Lower leg skin (tissue), 4 donors: ENCODE measurements at regions not wholly inside any gene's neighbourhood (a gene's known extent, or its start where the extent isn't known, plus 50 kb on each side); places are given as distances from the start of the nearest gene placed in this dataset.
"Not testable (repeated sequence)": the region's sequence is repeated elsewhere in the genome, so short reads cannot be mapped to it uniquely, and the experiment has no call there.

ENCODE experiments used
- DNase-seq, 2 donors: peaks; one replicate each; pipeline ENCODE4 v3.0.0-alpha.2; 2019; ENCODE audit warnings: low spot score in 2 of 2
- H3K4me3 ChIP-seq: fragments of 200-600 bp; sonication (generic); 2 replicates; pipeline ENCODE4 v1.5.1; 2017; ENCODE audit warnings: mild to moderate bottlenecking, low read depth; ENCODE audit not compliant: poor library complexity, severe bottlenecking
- CTCF ChIP-seq, 3 donors: fragments of 450-650 bp; IDR thresholded peaks; one replicate each; pipeline ENCODE4 v1.5.1; 2016; ENCODE audit warnings: antibody characterized with exemption in 3 of 3, mild to moderate bottlenecking in 3 of 3, moderate library complexity in 2 of 3
- POLR2A ChIP-seq, 2 donors: fragments of 450-650 bp; IDR thresholded peaks; one replicate each; pipeline ENCODE4 v1.6.1; 2016 to 2017; ENCODE audit warnings: antibody characterized with exemption in 2 of 2, mild to moderate bottlenecking in 1 of 2, moderate library complexity in 1 of 2
- WGBS, 2 donors: methylation state at CpG; one replicate each; pipeline ENCODE4 v1.1.5; 2018; 5-methylcytosine and 5-hydroxymethylcytosine counted together
- intact Hi-C: fragments of 100-400 bp; cut with DNase I; formaldehyde crosslinking; loops from one replicate; pipeline ENCODE4 v1.15.0; 2023; ENCODE audit warnings: low total_unique reads

- 29 to 41% methylated on average over 1 of the region's 1 CpG for WGBS, 2 donors
- DNase-seq, H3K4me3 ChIP-seq, intact Hi-C loops: not testable (repeated sequence)
These were observed 112.7 kb upstream of the NUTM2F start for GRCh38 chr9:94441146-94441545.

- no peak for DNase-seq
- intact Hi-C loops = no loop called here
- WGBS, 2 donors = 74 to 82% methylated on average over 2 of the region's 2 CpGs
- no peak overlapping the region for H3K4me3 ChIP-seq
- TF ChIP-seq CTCF (IDR thresholded peaks at IDR 0.05) (no peak), POLR2A (IDR thresholded peaks at IDR 0.05) (no peak)
These were observed 113.1 kb upstream of the PCAT7 start for GRCh38 chr9:94441796-94442195.

GRCh38 chr9:94443032-94443722 lies 111.7 kb upstream of the PCAT7 start:
- TF ChIP-seq CTCF (IDR thresholded peaks at IDR 0.05) (no peak), POLR2A (IDR thresholded peaks at IDR 0.05) (no peak)
- no peak overlapping the region for H3K4me3 ChIP-seq
- WGBS, 2 donors = 83 to 89% methylated on average over 6 of the region's 6 CpGs
- no peak for DNase-seq
- intact Hi-C loops = no loop called here

- no peak overlapping the region for H3K4me3 ChIP-seq
- intact Hi-C loops = no loop called here
- no peak for DNase-seq
- TF ChIP-seq CTCF (IDR thresholded peaks at IDR 0.05) = no peak
- TF ChIP-seq POLR2A (IDR thresholded peaks at IDR 0.05) = no peak
- 68 to 69% methylated on average over 2 of the region's 2 CpGs for WGBS, 2 donors
These were observed 109.0 kb upstream of the PCAT7 start for GRCh38 chr9:94445863-94446262.

- H3K4me3 ChIP-seq = no peak overlapping the region
- no peak for DNase-seq
- WGBS, 2 donors = 94 to 100% methylated on average over 2 of the region's 2 CpGs
- intact Hi-C loops = no loop called here
- TF ChIP-seq CTCF (IDR thresholded peaks at IDR 0.05) (no peak), POLR2A (IDR thresholded peaks at IDR 0.05) (no peak)
These were observed 105.4 kb upstream of the PCAT7 start for GRCh38 chr9:94449486-94449885.

- H3K4me3 ChIP-seq = no peak overlapping the region
- TF ChIP-seq CTCF (IDR thresholded peaks at IDR 0.05) = no peak
- TF ChIP-seq POLR2A (IDR thresholded peaks at IDR 0.05) = no peak
- 88 to 90% methylated on average over 2 of the region's 2 CpGs for WGBS, 2 donors
- intact Hi-C loops = no loop called here
- DNase-seq = no peak
These were observed 90.1 kb upstream of the PCAT7 start for GRCh38 chr9:94464790-94465189.

- 93 to 94% methylated on average over 4 of the region's 4 CpGs for WGBS, 2 donors
- intact Hi-C loops = not testable (repeated sequence)
These were observed 82.8 kb upstream of the PCAT7 start for GRCh38 chr9:94472063-94472462.

More at GRCh38 chr9:94472063-94472462, 82.8 kb upstream of the PCAT7 start:
- not testable (repeated sequence) for H3K4me3 ChIP-seq, DNase-seq
